K562 (cell line): ENCODE measurements at regions not wholly inside any gene's neighbourhood (a gene's known extent, or its start where the extent isn't known, plus 50 kb on each side); places are given as distances from the start of the nearest gene placed in this dataset.

Experiments used
- ATAC-seq: fragments of 200-7000 bp; cut with Tn5 transposase; 3 replicates; pipeline ENCODE4 v1.9.1; 2020; ENCODE audit warnings: moderate library complexity
- BruUV-seq: library from RNA; stranded (reverse); fragments of 400-500 nt; replicated peaks from 2 replicates; lab custom pipeline; 2021; lab: Mats Ljungman, UMichigan
- CTCF ChIA-PET: fragments of 300-600 bp; formaldehyde crosslinking; extraction: SDS; loops from one replicate; lab custom pipeline; 2021; ENCODE audit warnings: low intra/inter-chr PET ratio; lab: Yijun Ruan, JAX
- POLR2A ChIA-PET: fragments of 300-600, 350-650 bp; sonication (Branson Sonifier 250); formaldehyde crosslinking; extraction: SDS; loops from one replicate; lab custom pipeline; 2021; ENCODE audit warnings: antibody characterized with exemption, inconsistent platforms; lab: Yijun Ruan, JAX
- DNase-seq, 4 experiments: peaks; one replicate each; pipeline versions ENCODE4 v3.0.0 to v3.0.0-alpha.2; 2011 to 2018; ENCODE audit warnings: low spot score in 3 of 4, mixed read lengths in 3 of 4; ENCODE audit errors: extremely low read depth in 1 of 4
- FAIRE-seq: peaks from 2 replicates; lab custom pipeline; 2011; peaks lifted over from hg19 to GRCh38; lab: Jason Lieb, UNC
- H2AFZ ChIP-seq: 2 replicates; pipeline ENCODE4 v1.6.0; 2011; ENCODE audit warnings: low read depth, low read length, control low read depth, inconsistent platforms
- H3K27ac ChIP-seq: fragments of 200-600 bp; 3 replicates; pipeline ENCODE4 v1.8.0; 2011; ENCODE audit warnings: low read depth, mild to moderate bottlenecking, control low read depth, inconsistent platforms, low read length, moderate library complexity, mixed read lengths; ENCODE audit errors: extremely low read depth
- H3K27me3 ChIP-seq, 2 experiments: fragments of 300-600 bp in 1 of 2; 2 replicates in 1 of 2; 3 replicates in 1 of 2; pipeline versions ENCODE4 v1.6.0 to v1.8.0; 2011; ENCODE audit warnings: inconsistent platforms in 2 of 2, low read length in 2 of 2, mild to moderate bottlenecking in 1 of 2, mixed read lengths in 1 of 2, moderate library complexity in 1 of 2; ENCODE audit not compliant: control insufficient read depth in 2 of 2, insufficient read depth in 2 of 2
- H3K36me3 ChIP-seq: fragments of 300-600 bp; 3 replicates; pipeline ENCODE4 v1.8.0; 2011; ENCODE audit warnings: mild to moderate bottlenecking, low read length, inconsistent platforms; ENCODE audit not compliant: control insufficient read depth, insufficient read depth
- H3K4me1 ChIP-seq, 2 experiments: fragments of 200-600 bp in 1 of 2; replicated peaks in 1 of 2; 2 replicates in 1 of 2; 3 replicates in 1 of 2; pipeline versions ENCODE4 v1.5.1 to v1.8.0; 2011; ENCODE audit warnings: inconsistent platforms in 2 of 2, low read length in 2 of 2, mild to moderate bottlenecking in 1 of 2, mixed read lengths in 1 of 2, moderate library complexity in 1 of 2; ENCODE audit not compliant: control insufficient read depth in 2 of 2, insufficient read depth in 2 of 2
- H3K4me2 ChIP-seq: 2 replicates; pipeline ENCODE4 v1.6.1; 2011; ENCODE audit warnings: low read length, control low read depth, inconsistent platforms, mixed read lengths; ENCODE audit not compliant: insufficient read depth
- H3K4me3 ChIP-seq: fragments of 200-600 bp; sonication (generic), shearing (Covaris generic); 2 replicates; pipeline ENCODE4 v1.5.1; 2016; ENCODE audit warnings: control low read depth, inconsistent platforms
- H3K79me2 ChIP-seq: fragments of 200-600 bp; 3 replicates; pipeline ENCODE4 v1.8.0; 2011; ENCODE audit warnings: low read length, inconsistent platforms; ENCODE audit not compliant: control insufficient read depth, insufficient read depth
- H3K9ac ChIP-seq, 2 experiments: 2 replicates each; pipeline versions ENCODE4 v1.6.0 to v1.6.1; 2011; ENCODE audit warnings: low read depth in 2 of 2, low read length in 2 of 2, control low read depth in 1 of 2, inconsistent platforms in 1 of 2, mild to moderate bottlenecking in 1 of 2, mixed read lengths in 1 of 2; ENCODE audit not compliant: insufficient read depth in 1 of 2
- H3K9me1 ChIP-seq: one replicate; pipeline ENCODE4 v1.6.0; 2011; ENCODE audit warnings: inconsistent platforms, mild to moderate bottlenecking, low read length, moderate library complexity; ENCODE audit not compliant: control insufficient read depth, insufficient read depth
- H3K9me3 ChIP-seq: replicated peaks from 2 replicates; pipeline ENCODE4 v1.5.1; 2011; ENCODE audit warnings: low read depth, low read length, inconsistent platforms; ENCODE audit not compliant: control insufficient read depth, insufficient read depth
- H4K20me1 ChIP-seq: replicated peaks from 2 replicates; pipeline ENCODE4 v1.6.1; 2011; ENCODE audit warnings: low read length, inconsistent platforms, mixed read lengths; ENCODE audit not compliant: control insufficient read depth, insufficient read depth
- DACH1 ChIP-seq: fragments of 450-650 bp; IDR thresholded peaks from 2 replicates; pipeline ENCODE4 v1.6.1; 2018; ENCODE audit not compliant: partially characterized antibody
- FOXJ3 ChIP-seq: sonication (generic); formaldehyde crosslinking; IDR thresholded peaks from 2 replicates; pipeline ENCODE4 v1.4.0; 2020; ENCODE audit warnings: mild to moderate bottlenecking, missing genetic modification reagents
- GATAD2B ChIP-seq: fragments of 450-650 bp; IDR thresholded peaks from 2 replicates; pipeline ENCODE4 v1.6.1; 2017; ENCODE audit warnings: mild to moderate bottlenecking, borderline replicate concordance
- HNRNPK ChIP-seq: fragments of 200-400 bp; formaldehyde crosslinking; IDR thresholded peaks from one replicate; pipeline ENCODE4 v1.6.1; 2018; ENCODE audit warnings: mild to moderate bottlenecking, low read depth, low read length; ENCODE audit not compliant: poor library complexity, severe bottlenecking
- KHSRP ChIP-seq: fragments of 450-650 bp; IDR thresholded peaks from 2 replicates; pipeline ENCODE4 v1.6.1; 2017
- MAX ChIP-seq: sonication (generic); formaldehyde crosslinking; IDR thresholded peaks from 2 replicates; pipeline ENCODE4 v1.9.0; 2022; ENCODE audit warnings: mild to moderate bottlenecking, missing genetic modification reagents
- MXI1 ChIP-seq: IDR thresholded peaks from 2 replicates; pipeline ENCODE4 v1.6.1; 2011; ENCODE audit warnings: low read depth, mild to moderate bottlenecking, improper control_type of control experiment, low read length
- SAFB ChIP-seq: fragments of 200-400 bp; formaldehyde crosslinking; IDR thresholded peaks from 2 replicates; pipeline ENCODE4 v1.6.1; 2017; ENCODE audit warnings: low read depth, low read length, borderline replicate concordance
- SRSF3 ChIP-seq: fragments of 200-400 bp; formaldehyde crosslinking; IDR thresholded peaks from 2 replicates; pipeline ENCODE4 v1.6.1; 2016; ENCODE audit warnings: mild to moderate bottlenecking, low read length, moderate library complexity; ENCODE audit not compliant: insufficient read depth
- STAT5B ChIP-seq: fragments of 250-450 bp; sonication (Bioruptor Pico); IDR thresholded peaks from 2 replicates; pipeline ENCODE4 v1.8.0; 2021; ENCODE audit warnings: mild to moderate bottlenecking, inconsistent platforms
- TSC22D4 ChIP-seq: fragments of 450-650 bp; IDR thresholded peaks from 2 replicates; pipeline ENCODE4 v1.6.1; 2016; ENCODE audit warnings: missing genetic modification characterization, missing biosample characterization, control low read depth
- ZBTB2 ChIP-seq: fragments of 450-650 bp; IDR thresholded peaks from 2 replicates; pipeline ENCODE4 v1.6.1; 2016; ENCODE audit warnings: antibody characterized with exemption
- ZNF197 ChIP-seq: fragments of 200-800 bp; sonication (Bioruptor generic); IDR thresholded peaks from 2 replicates; pipeline ENCODE4 v1.6.1; 2016; ENCODE audit warnings: low read depth, missing genetic modification characterization, missing compliant biosample characterization
- ZNF224 ChIP-seq: sonication (generic); formaldehyde crosslinking; IDR thresholded peaks from 2 replicates; pipeline ENCODE4 v1.8.0; 2022; ENCODE audit warnings: mild to moderate bottlenecking, missing genetic modification reagents
- WGBS: fragments of 100-300 bp; shearing (Covaris generic); methylation state at CpG from one replicate; pipeline ENCODE4 v1.1.6; 2016; ENCODE audit warnings: low coverage, mixed read lengths; ENCODE audit not compliant: insufficient coverage; ENCODE audit errors: missing lambda C conversion rate; 5-methylcytosine and 5-hydroxymethylcytosine counted together
- in situ Hi-C: fragments of 300-500 bp; cut with MboI; formaldehyde crosslinking; loops from 4 replicates; pipeline ENCODE4 v1.15.0; 2018; ENCODE audit warnings: inconsistent platforms, mixed read lengths
- intact Hi-C: fragments of 100-400 bp; cut with micrococcal nuclease; formaldehyde crosslinking; loops from 2 replicates; pipeline ENCODE4 v1.14.2; 2022

DNA sequence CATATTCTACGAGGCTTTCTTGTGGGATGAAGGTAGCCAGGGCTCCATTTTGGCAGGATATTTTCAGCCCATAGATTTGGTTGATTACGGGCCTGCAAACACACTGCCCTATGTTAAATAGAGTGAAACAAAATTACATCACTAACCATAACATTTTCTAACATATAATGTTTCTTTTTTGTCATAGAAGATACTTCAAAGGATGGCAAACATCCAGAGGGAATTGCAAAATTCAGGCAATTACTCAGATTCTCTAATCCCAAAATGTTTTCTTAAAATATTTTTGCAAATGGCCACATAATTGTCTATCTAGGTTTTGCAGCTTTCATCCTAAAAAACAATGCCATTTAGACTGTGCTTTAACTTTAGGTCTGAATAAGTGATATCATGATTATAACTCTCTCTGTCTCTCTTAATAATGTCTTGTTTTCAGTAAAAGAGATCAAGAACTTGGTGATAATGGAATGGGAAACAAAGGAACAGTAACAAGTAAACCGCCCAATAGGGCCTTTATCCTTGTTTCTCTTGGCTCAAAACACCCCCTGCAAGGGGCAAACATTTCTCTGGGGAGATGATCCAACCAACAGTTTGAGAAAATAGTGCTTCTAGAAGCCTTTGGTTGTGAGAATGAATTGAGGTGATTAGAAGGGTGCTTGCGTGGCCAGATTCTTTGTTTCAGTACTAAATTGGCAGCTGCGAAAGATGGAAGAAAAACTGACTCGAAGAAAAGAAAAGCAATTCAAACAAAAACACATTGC is 54.4 kb upstream of the BTG1 start (continued):
- TF ChIP-seq MXI1 = no peak

DNA sequence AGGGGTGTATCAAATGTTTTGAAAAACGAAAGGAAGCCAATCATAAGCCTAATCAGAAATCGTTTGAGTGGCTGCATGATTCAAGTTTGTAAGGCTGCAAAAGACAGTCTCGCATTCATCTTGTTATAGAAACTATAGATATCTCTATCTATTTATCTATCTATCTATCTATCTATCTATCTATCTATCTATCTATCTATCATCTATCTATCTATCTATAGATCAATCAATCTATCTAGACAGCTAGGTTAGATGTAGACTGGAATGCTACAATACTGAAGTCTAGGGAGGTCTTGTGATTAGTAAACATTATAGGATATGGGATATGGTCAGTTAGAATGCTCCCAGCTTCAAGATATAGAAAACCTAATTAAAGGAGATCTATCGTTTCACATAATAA is 52.2 kb upstream of the BTG1 start:
- intact Hi-C loops (no loop called here), in situ Hi-C loops (no loop called here)
- POLR2A ChIA-PET = interaction anchor here (1.9 kb wide), 1 partner anchor 9 kb away, joined by 4 read pairs; no protein-coding TSS in a partner anchor
- Histone ChIP-seq H3K79me2 (no peaks in the 10 kb centered on the region), H3K9me3 (0 out of 2 replicates have a peak, but pooled peaks cover 4% of the 10 kb centered on the region), H3K4me1 (no peaks in the 10 kb centered on the region), H3K9me1 (no peaks in the 10 kb centered on the region), H3K27me3 (no peaks in the 10 kb centered on the region), H3K27ac (no peak overlapping the region), H3K4me3 (no peak overlapping the region), H3K36me3 (no peaks in the 10 kb centered on the region), H2AFZ (no peak overlapping the region), H3K4me2 (no peak overlapping the region), H4K20me1 (no peaks in the 10 kb centered on the region), H3K9ac (no peak overlapping the region)
- BruUV-seq = no TSS peak
- DNase-seq (no peak), FAIRE-seq (no peak), ATAC-seq (no peak)
- WGBS = 27% methylated on average over 4 of the region's 4 CpGs
- no peak for TF ChIP-seq TSC22D4
- TF ChIP-seq DACH1 = peak; percentile 93
- no peak for TF ChIP-seq SAFB
- TF ChIP-seq ZNF224 (CRISPR knock-in tag) = no peak
- TF ChIP-seq SRSF3 = no peak
- peak; percentile 68; the same call in 1 of the 2 replicates for TF ChIP-seq GATAD2B
- TF ChIP-seq HNRNPK = no peak
- TF ChIP-seq ZBTB2 = peak; percentile 30; the same call in 1 of the 2 replicates
- TF ChIP-seq MAX (CRISPR knock-in tag) = no peak
- TF ChIP-seq KHSRP = no peak
- TF ChIP-seq ZNF197 (CRISPR knock-in tag) = no peak
- TF ChIP-seq STAT5B (CRISPR knock-in tag) = no peak
- no peak for TF ChIP-seq FOXJ3 (CRISPR knock-in tag)
- CTCF ChIA-PET = no interaction called here
